GM13977 (cell line): ENCODE measurements at regions not wholly inside any gene's neighbourhood (a gene's known extent, or its start where the extent isn't known, plus 50 kb on each side); places are given as distances from the start of the nearest gene placed in this dataset.
"Not testable (repeated sequence)": the region's sequence is repeated elsewhere in the genome, so short reads cannot be mapped to it uniquely, and the experiment has no call there.

Experiments
- DNase-seq: peaks from one replicate; pipeline ENCODE4 v3.0.0; 2012; ENCODE audit warnings: low spot score
- in situ Hi-C: fragments of 300-500 bp; cut with MboI; formaldehyde crosslinking; loops from one replicate; pipeline ENCODE4 v1.12.0; 2022; ENCODE audit warnings: low sequenced_read_pairs, low pct_unique_long_range_greater_than_20kb, mixed read lengths, inconsistent platforms; ENCODE audit not compliant: unreplicated experiment
- TF ChIP-seq, protein P1 (sequence below): IDR thresholded peaks from 2 replicates; pipeline ENCODE4 v1.5.1; 2012; ENCODE audit warnings: mild to moderate bottlenecking, control low read depth; ENCODE audit not compliant: insufficient read depth; ENCODE audit errors: extremely low read depth, missing control alignments

DNA sequence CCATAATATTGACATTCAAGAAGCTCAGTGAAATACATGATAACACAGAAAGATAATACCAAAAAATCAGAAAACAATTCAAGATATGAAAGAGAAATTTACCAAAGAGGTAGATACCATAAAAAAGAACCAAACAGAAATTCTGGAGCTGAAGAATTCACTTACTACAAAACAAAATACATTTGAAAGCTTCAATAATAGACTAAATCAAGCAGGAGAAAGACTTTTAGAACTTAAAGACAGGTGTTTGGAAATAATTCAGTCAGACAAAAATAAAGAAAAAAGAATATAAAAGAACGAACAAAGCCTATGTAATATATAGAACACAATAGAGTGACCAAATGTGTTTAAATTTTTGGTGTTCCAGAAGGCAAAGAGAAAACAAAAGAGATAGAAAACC, 158.7 kb downstream of the MOBP start:
- TF ChIP-seq, protein P1, sequence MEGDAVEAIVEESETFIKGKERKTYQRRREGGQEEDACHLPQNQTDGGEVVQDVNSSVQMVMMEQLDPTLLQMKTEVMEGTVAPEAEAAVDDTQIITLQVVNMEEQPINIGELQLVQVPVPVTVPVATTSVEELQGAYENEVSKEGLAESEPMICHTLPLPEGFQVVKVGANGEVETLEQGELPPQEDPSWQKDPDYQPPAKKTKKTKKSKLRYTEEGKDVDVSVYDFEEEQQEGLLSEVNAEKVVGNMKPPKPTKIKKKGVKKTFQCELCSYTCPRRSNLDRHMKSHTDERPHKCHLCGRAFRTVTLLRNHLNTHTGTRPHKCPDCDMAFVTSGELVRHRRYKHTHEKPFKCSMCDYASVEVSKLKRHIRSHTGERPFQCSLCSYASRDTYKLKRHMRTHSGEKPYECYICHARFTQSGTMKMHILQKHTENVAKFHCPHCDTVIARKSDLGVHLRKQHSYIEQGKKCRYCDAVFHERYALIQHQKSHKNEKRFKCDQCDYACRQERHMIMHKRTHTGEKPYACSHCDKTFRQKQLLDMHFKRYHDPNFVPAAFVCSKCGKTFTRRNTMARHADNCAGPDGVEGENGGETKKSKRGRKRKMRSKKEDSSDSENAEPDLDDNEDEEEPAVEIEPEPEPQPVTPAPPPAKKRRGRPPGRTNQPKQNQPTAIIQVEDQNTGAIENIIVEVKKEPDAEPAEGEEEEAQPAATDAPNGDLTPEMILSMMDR: no peak
- in situ Hi-C loops: no loop called here
- DNase-seq: no peak

DNA sequence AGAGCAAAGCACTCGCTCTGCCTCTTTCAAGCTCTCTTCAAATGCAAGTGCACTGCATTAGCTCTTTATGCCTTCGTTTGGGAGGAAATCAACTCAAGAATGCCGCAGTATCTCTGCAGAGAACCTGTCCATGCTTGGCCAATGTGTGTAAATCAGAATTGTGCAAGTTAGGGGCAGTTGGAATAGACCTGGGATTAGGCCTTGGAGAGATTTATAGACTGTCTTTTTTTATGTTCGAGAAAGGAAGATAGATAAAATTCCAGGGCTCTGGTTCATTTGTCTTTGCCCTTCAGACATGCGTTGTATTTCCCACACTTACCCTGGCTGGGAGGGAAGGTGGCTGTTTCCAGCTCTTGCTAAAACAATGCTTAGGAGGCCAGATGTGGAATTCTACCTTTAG, 163.7 kb downstream of the MOBP start:
- in situ Hi-C loops: no loop called here
- TF ChIP-seq, protein P1: no peak
- no peak for DNase-seq

DNA sequence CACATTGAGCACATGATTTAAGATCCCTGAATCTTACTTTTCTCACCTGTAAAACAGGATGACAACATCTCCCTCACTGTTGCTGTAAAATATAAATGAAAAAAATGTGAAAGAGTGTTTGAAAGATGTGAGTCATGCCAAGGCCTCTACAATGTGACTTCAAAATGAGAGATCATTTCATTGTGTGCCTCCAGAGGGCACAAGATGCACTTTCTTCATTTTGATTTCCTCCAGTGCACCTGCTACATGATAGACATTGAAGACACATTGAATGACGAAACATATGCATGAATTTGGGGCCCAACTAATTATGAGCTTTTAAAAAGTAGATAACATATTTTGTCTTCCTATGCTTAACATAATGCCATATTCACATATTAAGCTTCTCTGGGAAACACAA, 170.3 kb downstream of the MOBP start:
- in situ Hi-C loops: no loop called here
- TF ChIP-seq, protein P1: no peak
- DNase-seq: no peak

DNA sequence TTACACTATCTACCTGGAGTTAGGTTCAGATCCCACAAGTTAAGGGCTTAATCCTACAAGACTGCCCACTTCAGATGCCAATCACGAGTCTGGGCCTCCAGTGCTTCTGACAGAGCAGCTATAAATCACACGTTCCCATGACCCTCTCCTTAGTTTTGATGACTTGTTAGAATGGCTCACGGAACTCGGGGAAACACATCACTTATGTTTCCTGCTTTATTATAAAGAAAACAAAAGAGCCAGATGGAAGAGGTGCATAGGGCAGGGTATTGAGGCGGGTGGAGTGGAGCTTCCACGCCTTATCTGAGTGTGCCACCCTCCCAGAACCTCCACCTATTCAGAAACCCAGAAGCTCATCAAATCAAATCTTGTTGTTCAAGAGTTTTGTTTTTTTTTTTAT, 170.8 kb downstream of the MOBP start:
- in situ Hi-C loops: no loop called here
- DNase-seq: no peak
- TF ChIP-seq, protein P1: no peak

DNA sequence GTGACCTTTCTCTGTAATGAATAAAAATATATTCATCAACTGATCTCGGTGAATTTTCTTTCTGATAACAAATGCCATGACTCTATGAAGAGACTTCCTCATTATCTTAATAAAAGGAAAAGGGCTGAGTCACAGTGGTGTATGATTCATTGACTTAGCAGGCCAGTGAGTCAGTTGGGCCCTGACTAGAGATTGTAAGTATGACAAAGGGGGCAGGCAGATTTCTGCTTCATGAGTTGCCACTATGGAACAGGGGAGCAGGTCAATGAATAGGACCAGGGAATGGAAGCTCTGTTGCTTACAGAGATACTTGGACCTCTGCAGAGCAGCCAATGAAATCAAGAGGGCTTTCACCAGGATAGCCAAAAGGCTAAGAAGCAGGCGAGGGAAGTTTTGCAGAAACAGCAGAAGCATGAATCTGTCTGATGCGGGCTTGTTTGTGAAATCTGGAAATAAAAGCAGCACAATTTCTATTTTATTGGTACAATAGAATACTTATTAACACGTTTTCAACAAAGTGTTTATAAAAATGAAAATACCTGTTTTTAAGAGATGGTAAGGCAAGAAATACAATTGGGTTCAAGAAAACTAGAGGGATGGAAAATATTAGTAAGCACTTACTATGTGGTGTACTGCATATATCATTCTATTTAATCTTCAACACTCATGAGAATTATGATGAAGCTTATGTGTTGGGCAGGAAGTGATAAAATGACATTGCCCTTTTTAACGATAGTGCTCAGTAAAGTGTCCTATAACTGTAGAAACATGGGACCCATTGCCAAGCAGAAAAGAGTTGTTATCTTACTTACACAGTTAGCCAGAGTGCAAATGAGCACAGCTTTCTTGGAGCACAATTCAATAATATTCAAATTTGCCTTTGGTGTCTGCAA, 169.8 kb upstream of the MYRIP start:
- in situ Hi-C loops: no loop called here
- no peak for DNase-seq
- TF ChIP-seq, protein P1: no peak

DNA sequence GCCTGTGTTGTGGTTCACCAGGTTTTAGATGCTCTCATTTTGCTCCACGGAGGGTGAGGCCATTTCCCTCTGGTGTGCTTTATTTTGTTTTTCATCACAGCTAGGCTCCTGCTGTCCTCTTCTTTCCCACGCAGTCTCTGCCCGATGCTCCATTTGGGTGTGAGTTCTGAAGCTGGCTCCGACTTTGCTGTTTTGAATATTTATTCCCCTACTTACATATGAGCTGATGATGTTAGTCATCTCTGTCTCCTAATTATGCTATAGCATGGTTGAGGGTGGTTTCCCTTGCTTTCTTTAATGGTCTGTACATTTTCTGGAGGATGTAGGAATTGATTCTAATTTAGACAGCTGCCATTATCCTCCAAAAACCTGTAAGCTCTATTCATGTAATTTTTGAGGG, 168.1 kb upstream of the MYRIP start:
- in situ Hi-C loops: no loop called here
- TF ChIP-seq, protein P1: no peak
- no peak for DNase-seq

DNA sequence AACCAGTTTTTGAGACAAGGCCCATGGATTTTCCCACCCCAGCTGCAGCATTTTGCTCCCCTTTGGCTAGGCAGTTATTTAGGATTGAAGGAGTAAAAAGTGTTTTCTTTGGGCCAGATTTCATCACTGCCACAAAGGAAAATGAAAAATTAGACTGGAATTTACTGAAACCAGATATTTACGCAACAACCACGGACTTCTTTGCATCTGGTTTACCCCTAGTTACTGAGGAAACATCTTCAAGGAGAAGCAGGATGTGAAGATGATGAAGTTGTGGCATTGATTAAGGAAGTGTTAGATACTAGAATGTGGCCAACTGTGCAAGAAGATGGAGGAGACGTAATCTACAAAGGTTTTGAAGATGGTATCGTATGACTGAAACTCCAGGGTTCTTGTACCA, 165.2 kb upstream of the MYRIP start:
- no peak for DNase-seq
- in situ Hi-C loops: no loop called here
- TF ChIP-seq, protein P1: no peak

DNA sequence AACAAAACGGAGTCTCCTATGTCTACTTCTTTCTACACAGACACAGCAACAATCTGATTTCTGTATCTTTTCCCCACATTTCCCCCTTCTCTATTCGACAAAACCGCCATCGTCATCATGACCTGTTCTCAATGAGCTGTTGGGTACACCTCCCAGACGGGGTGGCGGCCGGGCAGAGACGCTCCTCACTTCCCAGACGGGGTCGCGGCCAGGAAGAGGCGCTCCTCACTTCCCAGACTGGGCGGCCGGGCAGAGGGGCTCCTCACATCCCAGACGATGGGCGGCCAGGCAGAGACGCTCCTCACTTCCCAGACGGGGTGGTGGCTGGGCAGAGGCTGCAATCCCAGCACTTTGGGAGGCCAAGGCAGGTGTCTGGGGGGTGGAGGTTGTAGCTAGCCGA, 158.2 kb upstream of the MYRIP start:
- in situ Hi-C loops, DNase-seq: not testable (repeated sequence)
